GM12872 (cell line): ENCODE measurements at regions not wholly inside any gene's neighbourhood (a gene's known extent, or its start where the extent isn't known, plus 50 kb on each side); places are given as distances from the start of the nearest gene placed in this dataset.

Experiments used
- TF ChIP-seq, protein P1 (sequence below): IDR thresholded peaks from 3 replicates; pipeline ENCODE4 v1.5.1; 2011; ENCODE audit warnings: low read depth, mild to moderate bottlenecking, low read length, moderate library complexity; ENCODE audit not compliant: insufficient read depth

DNA sequence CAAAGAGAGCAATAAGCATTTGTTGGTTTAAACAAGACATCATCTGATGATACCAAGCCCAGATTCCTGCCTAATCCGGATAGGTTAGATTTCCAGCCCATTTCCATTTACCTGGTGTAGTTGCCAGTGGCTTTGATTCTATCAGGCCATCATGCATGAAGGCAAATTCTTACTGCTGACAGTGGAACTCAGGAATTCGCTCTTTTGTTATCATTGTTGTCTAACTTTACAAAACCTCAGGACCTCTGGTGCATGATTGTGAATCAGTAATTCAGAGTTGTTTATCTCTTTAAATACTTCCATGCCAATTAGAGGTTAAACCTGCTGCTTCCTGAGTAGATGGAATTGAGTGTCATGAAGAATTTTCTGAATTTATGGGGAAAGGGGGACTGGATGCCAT is 76.5 kb downstream of the C9orf152 start:
- TF ChIP-seq, protein P1, sequence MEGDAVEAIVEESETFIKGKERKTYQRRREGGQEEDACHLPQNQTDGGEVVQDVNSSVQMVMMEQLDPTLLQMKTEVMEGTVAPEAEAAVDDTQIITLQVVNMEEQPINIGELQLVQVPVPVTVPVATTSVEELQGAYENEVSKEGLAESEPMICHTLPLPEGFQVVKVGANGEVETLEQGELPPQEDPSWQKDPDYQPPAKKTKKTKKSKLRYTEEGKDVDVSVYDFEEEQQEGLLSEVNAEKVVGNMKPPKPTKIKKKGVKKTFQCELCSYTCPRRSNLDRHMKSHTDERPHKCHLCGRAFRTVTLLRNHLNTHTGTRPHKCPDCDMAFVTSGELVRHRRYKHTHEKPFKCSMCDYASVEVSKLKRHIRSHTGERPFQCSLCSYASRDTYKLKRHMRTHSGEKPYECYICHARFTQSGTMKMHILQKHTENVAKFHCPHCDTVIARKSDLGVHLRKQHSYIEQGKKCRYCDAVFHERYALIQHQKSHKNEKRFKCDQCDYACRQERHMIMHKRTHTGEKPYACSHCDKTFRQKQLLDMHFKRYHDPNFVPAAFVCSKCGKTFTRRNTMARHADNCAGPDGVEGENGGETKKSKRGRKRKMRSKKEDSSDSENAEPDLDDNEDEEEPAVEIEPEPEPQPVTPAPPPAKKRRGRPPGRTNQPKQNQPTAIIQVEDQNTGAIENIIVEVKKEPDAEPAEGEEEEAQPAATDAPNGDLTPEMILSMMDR: no peak

DNA sequence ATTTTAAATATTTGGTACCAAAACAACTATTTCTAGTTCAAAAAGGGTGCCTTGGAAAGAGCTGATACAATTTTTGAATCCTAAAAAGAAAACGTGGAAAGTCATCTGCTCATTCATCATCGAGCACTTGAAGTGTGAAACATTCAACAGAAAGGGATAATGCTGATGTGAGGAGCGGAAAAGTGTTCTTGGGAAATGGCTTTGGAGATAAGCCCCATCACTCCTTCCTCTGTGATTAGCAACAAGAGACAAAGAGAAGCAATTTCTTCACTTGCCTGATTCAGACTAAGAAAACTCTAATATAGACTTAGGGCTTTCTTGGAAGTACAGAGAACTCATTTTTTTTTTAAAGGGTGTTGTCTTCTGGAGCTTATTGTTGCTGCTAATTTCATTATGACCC is 74.9 kb downstream of the C9orf152 start:
- TF ChIP-seq, protein P1: no peak

DNA sequence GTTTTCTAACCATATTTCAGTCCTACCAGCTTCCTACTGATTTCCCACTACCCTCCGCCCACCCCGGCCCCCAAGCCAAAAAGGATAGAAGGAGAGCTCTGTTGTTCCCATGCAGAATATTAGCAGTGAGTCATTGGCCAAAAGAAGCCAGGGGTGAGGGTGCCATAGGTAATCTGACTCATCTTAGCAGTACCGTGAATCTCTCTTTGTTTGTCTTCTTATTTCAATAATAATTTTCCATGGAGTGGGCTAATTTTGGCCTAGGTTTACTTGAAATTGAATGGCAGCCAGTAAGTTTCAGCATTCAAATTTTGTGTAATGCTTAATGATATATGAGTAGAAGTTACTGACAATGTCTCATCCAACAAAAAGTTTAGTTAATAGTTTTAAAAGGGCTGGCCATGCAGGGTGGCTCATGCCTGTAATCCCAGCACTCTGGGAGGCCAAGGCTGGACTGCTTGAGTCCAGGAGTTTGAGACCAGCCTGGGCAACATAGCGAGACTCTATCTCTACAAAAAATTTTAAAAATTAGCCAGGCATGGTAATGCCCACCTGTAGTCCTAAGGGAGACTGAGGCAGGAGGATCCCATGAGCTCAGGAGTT is 74.2 kb downstream of the C9orf152 start:
- TF ChIP-seq, protein P1: no peak

DNA sequence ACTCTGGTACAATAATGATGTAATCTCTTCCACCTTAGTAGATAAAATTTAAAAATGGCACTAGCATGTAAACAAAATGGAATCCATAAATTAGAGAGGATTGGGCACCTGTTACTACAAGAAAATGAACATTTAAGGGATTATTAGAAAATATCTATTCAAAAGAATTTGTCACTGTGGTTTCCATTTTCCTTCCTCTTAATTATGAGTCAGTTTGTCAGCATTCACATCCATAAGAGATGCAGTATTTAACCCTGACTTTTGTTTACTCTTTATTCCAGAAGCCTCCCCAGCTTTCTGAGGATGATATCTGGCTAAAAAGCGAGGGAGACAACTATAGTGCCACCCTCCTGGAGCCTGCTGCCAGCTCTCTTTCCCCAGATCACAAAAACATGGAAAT is 72.1 kb downstream of the C9orf152 start:
- TF ChIP-seq, protein P1: no peak

DNA sequence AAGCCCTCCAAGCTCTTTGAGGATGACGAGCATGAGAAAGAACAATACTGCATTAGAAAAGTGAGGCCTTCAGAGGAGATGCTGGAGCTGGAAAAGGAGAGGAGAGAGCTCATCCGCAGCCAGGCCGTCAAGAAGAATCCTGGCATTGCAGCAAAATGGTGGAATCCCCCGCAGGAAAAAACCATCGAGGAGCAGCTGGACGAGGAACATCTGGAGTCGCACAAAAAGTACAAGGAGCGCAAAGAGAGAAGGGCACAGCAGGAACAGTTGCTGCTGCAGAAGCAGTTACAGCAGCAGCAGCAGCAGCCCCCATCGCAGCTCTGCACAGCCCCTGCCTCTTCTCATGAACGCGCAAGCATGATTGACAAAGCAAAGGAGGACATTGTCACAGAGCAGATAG is 71.2 kb downstream of the C9orf152 start:
- TF ChIP-seq, protein P1: no peak

DNA sequence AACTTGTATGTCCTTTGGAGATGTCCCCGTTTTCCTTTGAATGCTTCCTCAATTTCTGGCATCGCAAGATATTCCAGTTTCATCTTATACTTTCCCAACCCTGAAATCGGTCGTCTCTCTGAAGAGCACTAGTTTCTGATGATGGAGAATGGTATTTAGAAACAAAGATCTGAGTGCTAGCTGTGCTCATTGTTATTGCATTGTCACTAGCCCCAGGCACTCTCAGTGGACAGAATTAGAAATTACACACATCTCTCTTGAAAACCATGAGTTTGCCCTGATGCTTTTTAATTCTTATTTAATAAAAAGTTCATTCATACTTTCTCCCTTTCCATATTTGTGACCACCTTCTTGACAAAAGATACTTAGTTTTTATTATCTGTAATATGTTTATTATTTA is 67.7 kb downstream of the C9orf152 start:
- TF ChIP-seq, protein P1: peak; percentile 3; the same call in 1 of the 3 replicates

DNA sequence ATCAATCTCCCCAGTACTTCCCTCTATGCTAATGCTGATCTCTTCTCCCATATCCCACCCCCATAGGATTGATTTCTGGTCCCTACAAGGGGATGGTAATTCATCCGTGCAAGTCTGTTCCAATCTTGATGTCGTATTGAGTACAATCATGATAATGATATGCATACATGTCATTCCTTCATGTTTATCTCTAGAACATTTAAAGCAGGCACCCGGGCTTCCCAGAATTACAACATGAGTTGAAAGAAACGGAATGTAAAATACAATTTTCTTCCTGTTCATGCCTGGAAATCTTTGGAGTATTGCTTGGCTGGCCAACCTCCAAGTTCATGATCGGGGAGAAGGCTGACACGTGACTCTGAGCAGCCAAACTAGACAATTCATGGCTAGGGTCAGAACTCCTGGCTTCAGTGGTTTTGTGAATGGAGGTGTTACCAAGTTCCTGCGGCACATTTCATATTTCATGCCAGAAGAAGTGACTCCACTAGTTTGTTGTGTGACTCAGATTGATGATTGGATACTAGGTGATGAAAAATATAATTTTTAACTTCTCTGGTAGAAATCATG is 66.6 kb downstream of the C9orf152 start:
- TF ChIP-seq, protein P1: no peak

DNA sequence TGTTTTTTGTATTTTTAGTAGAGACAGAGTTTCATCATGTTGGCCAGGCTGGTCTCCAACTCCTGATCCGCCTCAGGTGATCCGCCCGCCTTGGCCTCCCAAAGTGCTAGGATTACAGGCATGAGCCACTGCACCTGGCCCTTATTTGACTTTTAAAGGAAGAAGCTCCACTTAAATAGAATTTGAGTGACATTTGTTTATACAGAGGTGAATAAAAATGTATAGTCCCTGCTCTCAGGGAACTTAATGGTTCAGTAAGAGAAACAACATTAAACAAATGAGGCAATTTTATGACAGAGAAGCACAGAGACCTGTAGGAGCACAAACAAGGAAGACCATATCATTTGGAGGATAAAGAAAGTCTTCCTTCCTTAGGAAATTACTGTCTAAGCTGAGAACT is 65.7 kb downstream of the C9orf152 start:
- TF ChIP-seq, protein P1: no peak
